Activated B cell treated with CpG ODN at 0.5 μM for 24 hours (primary cell): ENCODE measurements at regions not wholly inside any gene's neighbourhood (a gene's known extent, or its start where the extent isn't known, plus 50 kb on each side); places are given as distances from the start of the nearest gene placed in this dataset.

Experiments used
- ATAC-seq: fragments of 200-7000 bp; cut with Tn5 transposase; one replicate; pipeline ENCODE4 v1.10.0; 2021; ENCODE audit warnings: low read depth, mild to moderate bottlenecking, moderate library complexity
- CTCF ChIA-PET: fragments of 350-600 bp; sonication (Branson Sonifier 250); formaldehyde crosslinking; loops from one replicate; lab custom pipeline; 2021; ENCODE audit warnings: antibody characterized with exemption; lab: Charles Lee
- POLR2A ChIA-PET: fragments of 350-600 bp; sonication (Branson Sonifier 250); formaldehyde crosslinking; loops from one replicate; lab custom pipeline; 2021; ENCODE audit warnings: antibody characterized with exemption; lab: Charles Lee
- DNase-seq: peaks from one replicate; pipeline ENCODE4 v3.0.0; 2022
- H3K27ac Mint-ChIP-seq: one replicate; pipeline ENCODE4 v1.8.0; 2020; ENCODE audit warnings: mixed read lengths
- H3K27me3 Mint-ChIP-seq: one replicate; pipeline ENCODE4 v1.8.0; 2021; ENCODE audit warnings: mixed read lengths
- H3K36me3 Mint-ChIP-seq: one replicate; pipeline ENCODE4 v1.8.0; 2021; ENCODE audit warnings: low read depth, mixed read lengths
- H3K4me1 Mint-ChIP-seq: one replicate; pipeline ENCODE4 v1.8.0; 2021; ENCODE audit warnings: mixed read lengths
- H3K4me3 Mint-ChIP-seq: one replicate; pipeline ENCODE4 v1.8.0; 2020; ENCODE audit warnings: mild to moderate bottlenecking, mixed read lengths
- H3K9me3 Mint-ChIP-seq: one replicate; pipeline ENCODE4 v1.8.0; 2020; ENCODE audit warnings: mixed read lengths
- CTCF ChIP-seq: fragments of 200-600 bp; IDR thresholded peaks from one replicate; pipeline ENCODE4 v1.8.0; 2022; ENCODE audit warnings: antibody characterized with exemption, mild to moderate bottlenecking
- intact Hi-C: fragments of 100-400 bp; cut with micrococcal nuclease; formaldehyde crosslinking; loops from one replicate; pipeline ENCODE4 v1.15.1; 2024

- no peak for TF ChIP-seq CTCF
- peaks cover 6% of the 10 kb centered on the region for H3K9me3 Mint-ChIP-seq
- intact Hi-C loops, result no loop called here
- H3K27ac Mint-ChIP-seq, result no peak overlapping the region
- H3K36me3 Mint-ChIP-seq, result no peaks in the 10 kb centered on the region
- CTCF ChIA-PET, result no interaction called here
- H3K27me3 Mint-ChIP-seq, result no peaks in the 10 kb centered on the region
- DNase-seq, result no peak
- POLR2A ChIA-PET, result no interaction called here
- H3K4me3 Mint-ChIP-seq, result no peak overlapping the region
- no peak for ATAC-seq
- H3K4me1 Mint-ChIP-seq, result no peaks in the 10 kb centered on the region
These were observed 118.9 kb upstream of the CTNNA2 start for GRCh38 chr2:79393806-79394484.

- no peak for TF ChIP-seq CTCF
- no peaks in the 10 kb centered on the region for H3K27me3 Mint-ChIP-seq
- ChIA-PET CTCF (no interaction called here), POLR2A (no interaction called here)
- H3K4me1 Mint-ChIP-seq, result no peaks in the 10 kb centered on the region
- DNase-seq (no peak), ATAC-seq (no peak)
- H3K27ac Mint-ChIP-seq, result no peak overlapping the region
- H3K4me3 Mint-ChIP-seq, result no peak overlapping the region
- H3K36me3 Mint-ChIP-seq, result no peaks in the 10 kb centered on the region
- peaks cover 4% of the 10 kb centered on the region for H3K9me3 Mint-ChIP-seq
- intact Hi-C loops, result no loop called here
These were observed 119.7 kb upstream of the CTNNA2 start for GRCh38 chr2:79393107-79393685.

- Mint-ChIP-seq H3K4me3 (no peak overlapping the region), H3K27me3 (no peaks in the 10 kb centered on the region), H3K27ac (no peak overlapping the region), H3K4me1 (no peaks in the 10 kb centered on the region), H3K36me3 (no peaks in the 10 kb centered on the region), H3K9me3 (peaks cover 10% of the 10 kb centered on the region)
- no peak for TF ChIP-seq CTCF
- CTCF ChIA-PET, result no interaction called here
- intact Hi-C loops, result no loop called here
- ATAC-seq (no peak), DNase-seq (no peak)
- POLR2A ChIA-PET, result no interaction called here
These were observed 123.4 kb upstream of the CTNNA2 start for GRCh38 chr2:79389481-79389880.

- no peak overlapping the region for H3K27ac Mint-ChIP-seq
- H3K36me3 Mint-ChIP-seq, result no peaks in the 10 kb centered on the region
- POLR2A ChIA-PET, result no interaction called here
- DNase-seq, result no peak
- H3K4me3 Mint-ChIP-seq, result no peak overlapping the region
- ATAC-seq, result no peak
- H3K27me3 Mint-ChIP-seq, result no peaks in the 10 kb centered on the region
- no peak for TF ChIP-seq CTCF
- CTCF ChIA-PET, result no interaction called here
- H3K4me1 Mint-ChIP-seq, result no peaks in the 10 kb centered on the region
- intact Hi-C loops, result no loop called here
- peaks cover 10% of the 10 kb centered on the region for H3K9me3 Mint-ChIP-seq
These were observed 124.8 kb upstream of the CTNNA2 start for GRCh38 chr2:79388024-79388423.

GRCh38 chr2:79387431-79387830 lies 125.4 kb upstream of the CTNNA2 start:
- POLR2A ChIA-PET, result no interaction called here
- H3K4me3 Mint-ChIP-seq, result no peak overlapping the region
- no peak overlapping the region for H3K27ac Mint-ChIP-seq
- H3K27me3 Mint-ChIP-seq, result no peaks in the 10 kb centered on the region
- H3K36me3 Mint-ChIP-seq, result no peaks in the 10 kb centered on the region
- no peaks in the 10 kb centered on the region for H3K4me1 Mint-ChIP-seq
- no peak for ATAC-seq
- no peak for TF ChIP-seq CTCF
- CTCF ChIA-PET, result no interaction called here
- intact Hi-C loops, result no loop called here
- no peak for DNase-seq
- H3K9me3 Mint-ChIP-seq, result peaks cover 9% of the 10 kb centered on the region
